HG03520 (cell line): ENCODE measurements at regions not wholly inside any gene's neighbourhood (a gene's known extent, or its start where the extent isn't known, plus 50 kb on each side); places are given as distances from the start of the nearest gene placed in this dataset.

Experiments
- ATAC-seq: cut with Tn5 transposase; IDR thresholded peaks from one replicate; pipeline ENCODE4 v1.9.1; 2021; ENCODE audit warnings: mild to moderate bottlenecking, moderate library complexity; ENCODE audit not compliant: unreplicated experiment

DNA sequence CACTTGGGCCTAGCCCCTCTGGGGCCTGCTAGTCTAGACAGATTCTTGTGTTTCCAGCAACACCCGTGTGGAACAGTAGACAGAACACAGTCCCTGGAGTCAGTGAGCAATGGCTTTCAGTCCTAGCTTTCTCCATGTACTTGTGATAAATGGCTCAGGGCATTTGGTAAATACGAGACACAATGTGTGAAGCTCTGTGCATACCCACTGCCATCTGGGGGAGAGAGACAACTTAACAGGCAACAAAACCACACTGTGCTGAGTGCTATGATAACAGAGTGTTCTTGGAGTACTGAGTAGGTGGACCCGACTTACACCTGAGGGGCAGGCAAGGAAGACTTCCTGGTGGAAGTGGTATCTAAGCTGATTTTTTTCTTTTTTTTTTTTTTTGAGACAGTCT is 86.3 kb upstream of the TBX3 start:
- ATAC-seq, result no peak

DNA sequence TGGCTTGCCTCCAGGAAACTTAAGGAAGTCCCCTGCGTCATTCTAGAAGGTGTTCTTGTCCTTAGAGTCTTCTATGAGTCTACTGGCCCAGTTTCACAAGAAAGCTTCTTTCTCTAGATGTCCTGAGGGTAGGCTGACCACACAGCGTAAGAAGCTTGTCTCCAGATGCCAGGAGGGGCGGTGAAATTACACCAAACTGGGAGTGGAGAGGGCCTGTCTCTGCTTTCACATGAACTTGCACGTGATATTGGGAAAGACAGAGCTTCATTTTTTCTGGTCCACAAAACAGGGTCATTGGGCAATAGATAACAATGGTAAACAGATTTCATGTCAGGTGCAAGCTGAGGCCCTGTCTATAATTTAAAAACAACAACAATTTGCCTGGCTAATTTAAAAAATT is 85.7 kb upstream of the TBX3 start:
- ATAC-seq, result no peak

DNA sequence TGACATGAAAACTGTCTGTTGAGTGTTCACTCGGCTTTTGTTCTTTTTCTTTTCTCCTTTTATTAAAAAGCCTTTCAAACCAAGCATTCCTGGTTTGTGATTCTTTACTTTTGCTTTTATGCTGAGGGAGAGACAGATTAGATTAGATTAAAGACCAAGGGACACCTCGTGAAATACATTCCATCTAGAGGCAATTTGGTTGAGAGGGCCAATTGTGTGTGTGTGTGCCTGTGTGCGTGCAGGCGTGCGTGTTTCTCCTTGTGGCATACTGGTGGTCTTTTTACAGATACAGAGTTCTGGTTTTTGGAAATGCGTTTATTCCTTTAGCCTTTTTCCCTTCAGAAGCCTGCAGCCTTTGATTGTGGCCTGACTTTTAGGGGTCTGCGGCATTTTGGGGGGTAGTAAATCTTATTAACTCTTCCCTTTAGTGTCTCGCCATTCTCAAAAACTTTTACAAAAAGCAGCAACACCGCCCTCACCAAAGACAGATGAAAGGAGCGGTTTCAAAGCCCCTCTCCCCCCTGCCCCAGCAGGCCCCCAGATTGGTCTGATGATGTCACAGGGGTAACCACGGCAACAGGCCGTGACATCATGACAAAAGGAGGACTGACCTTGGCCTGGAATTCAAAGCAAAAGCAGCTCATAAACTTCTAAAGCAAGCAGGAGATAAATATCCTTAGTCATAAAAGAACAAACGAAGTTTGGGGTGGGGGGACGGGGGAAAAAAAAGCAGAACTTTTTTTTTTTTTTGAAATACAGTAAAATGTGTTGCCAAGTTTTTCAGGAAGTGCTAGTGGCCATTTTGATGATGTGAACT is 84.1 kb upstream of the TBX3 start:
- no peak for ATAC-seq

DNA sequence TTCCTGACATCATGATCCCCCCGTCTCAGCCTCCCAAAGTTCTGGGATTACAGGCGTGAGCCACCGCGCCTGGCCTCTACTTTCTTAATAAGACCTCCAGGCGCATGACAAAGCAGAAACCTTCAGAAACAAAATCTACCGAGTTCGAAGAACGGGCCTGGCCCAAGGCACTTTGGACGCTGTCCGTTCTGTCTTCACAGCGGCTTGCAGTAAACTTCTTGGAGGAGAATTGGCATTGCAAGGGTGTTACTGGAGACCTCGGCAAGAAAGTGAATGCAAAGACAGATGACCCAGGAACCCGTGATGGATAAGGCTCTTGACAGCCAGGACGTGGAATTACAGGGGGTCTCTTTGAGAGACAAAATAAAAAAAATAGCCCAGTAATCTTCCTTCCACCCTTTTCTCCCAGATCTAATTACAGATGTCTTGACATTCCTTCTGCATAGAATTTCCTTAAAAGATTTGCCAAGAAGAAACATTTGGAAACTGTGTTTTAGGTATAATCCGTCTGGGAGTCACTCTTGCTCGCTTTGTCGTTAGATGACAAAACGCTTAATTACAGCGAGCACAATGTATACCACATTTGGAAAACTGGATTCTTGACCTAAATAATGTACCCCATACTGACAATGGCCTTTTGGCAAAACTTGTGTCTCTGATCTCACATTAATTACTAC is 83.2 kb upstream of the TBX3 start:
- no peak for ATAC-seq

DNA sequence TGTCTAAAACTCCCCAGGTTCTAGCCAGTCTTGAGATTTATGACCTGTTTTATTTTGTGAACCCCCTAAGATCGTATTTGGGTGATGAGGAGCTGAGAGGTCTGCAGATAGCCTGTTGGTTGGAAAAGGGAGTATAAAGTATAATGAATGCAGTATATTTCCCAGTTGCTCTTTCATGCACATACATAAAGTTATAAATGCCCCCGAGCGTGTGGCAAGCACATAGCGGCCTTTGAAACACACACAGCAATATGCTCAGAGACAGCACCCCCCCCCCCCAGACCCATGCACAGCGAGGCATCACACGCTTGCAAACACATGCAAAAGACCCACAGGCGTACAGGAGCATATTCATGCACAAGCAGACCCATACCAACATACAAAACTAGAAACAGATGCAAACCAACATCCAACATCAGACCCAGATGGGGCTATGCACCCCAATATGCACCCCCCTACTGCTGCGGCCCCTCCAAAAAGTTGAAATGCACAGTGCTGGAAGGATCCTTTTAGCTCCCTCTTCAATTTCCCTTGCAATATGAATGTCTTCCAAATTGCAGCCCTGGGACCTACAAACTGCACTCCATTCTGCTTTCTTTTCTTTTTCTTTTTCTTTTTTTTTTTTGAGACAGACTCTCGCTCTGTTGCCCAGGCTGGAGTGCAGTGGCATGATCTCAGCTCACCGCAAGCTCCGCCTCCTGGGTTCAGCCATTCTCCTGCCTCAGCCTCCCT is 82.2 kb upstream of the TBX3 start:
- no peak for ATAC-seq

DNA sequence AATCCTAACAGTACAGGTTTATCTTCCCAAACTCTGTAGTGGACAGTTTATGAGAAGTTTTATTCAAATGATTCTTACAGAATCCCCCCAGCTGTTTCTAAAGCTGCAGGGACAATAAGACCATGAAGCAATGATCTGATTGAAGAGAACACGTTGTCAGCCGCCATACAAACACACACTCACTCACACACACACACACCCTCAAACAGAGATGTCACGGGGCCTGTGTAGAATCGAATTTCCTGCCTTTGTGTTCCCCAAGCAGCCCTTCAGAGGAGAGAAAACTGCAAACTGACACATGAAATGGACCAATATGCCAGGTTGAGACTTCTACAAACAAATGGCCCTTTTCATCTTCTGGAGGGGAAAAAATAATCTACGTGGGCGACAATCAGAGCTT is 80.5 kb upstream of the TBX3 start:
- ATAC-seq, result no peak

DNA sequence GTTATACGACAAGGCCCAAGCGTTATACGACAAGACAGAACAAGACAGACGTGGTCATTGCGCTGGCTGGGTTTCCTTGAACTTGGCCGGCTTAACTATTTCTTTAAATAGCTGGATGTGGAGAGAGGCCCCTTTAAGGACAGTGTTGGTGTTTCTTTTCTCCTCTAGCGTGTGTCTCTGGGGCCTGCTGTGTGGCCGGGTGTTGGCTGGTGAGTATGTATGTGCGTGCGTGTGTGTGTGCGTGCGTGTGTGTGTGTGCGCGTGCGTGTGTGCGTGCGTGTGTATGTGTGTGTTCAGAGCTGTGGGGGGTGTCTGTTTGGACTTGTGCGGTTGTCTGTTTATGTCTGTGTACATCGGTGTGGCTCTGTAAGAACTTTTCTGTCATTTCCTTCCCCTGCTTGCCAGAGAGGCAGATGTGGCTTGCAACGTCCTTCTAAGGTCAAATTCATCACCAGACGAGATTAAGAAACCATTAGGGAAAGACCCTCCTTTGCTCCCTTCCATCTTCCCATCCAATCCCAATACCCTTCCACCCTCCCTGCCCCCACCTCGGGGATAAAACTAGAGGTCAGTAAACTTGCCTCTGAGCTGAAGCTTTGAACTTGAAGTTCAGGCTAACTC is 78.6 kb upstream of the TBX3 start:
- ATAC-seq, result no peak

DNA sequence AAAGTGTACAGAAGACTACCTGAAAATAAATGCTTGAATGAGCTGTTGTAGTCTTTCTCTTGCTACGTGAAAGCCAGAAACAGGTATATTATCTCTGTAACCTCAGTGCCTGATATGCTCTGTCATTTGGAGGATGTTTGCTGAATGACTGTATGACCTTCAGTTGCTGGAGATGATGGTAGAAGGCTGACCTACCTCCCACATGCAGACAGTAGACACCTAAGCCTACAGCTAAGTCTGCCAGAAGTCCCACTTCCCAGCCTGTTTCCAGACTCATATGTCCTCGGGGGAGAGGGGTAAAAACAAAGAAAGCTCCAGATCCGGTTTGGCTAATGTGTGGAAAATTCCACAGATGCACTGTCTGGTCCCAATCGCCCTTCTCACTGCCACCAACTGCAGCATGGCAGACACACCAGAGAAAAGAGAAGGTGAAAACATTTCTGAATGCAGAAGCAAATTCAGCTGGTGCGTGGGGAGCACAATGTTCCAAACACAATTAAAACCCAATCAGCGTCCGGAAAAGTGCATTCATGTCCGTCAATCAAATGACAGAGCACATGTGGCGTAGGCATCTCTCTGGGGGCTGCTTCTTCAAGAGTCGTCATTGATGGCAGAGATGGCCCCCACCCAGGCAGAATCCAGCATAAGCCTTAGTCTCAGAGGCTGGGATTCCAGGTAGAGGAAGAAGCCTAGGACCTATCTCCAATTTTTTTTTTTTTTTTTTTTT is 76.3 kb upstream of the TBX3 start:
- no peak for ATAC-seq

DNA sequence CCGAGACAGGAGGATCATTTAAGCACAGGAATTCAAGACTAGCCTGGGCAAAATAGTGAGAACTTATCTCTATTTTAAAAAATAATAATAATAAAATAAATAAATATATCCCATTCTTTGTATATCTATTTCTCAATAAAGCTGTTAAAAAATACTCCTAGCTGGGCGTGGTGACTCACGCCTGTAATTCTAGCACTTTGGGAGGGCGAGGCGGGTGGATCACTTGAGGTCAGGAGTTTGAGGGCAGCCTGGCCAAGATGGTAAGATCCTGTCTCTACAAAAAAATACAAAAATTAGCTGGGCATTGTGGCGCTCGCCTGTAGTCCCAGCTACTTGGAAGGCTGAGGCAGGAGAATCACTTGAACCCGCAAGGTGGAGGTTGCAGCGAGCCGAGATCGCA is 75.7 kb upstream of the TBX3 start:
- ATAC-seq, result no peak

DNA sequence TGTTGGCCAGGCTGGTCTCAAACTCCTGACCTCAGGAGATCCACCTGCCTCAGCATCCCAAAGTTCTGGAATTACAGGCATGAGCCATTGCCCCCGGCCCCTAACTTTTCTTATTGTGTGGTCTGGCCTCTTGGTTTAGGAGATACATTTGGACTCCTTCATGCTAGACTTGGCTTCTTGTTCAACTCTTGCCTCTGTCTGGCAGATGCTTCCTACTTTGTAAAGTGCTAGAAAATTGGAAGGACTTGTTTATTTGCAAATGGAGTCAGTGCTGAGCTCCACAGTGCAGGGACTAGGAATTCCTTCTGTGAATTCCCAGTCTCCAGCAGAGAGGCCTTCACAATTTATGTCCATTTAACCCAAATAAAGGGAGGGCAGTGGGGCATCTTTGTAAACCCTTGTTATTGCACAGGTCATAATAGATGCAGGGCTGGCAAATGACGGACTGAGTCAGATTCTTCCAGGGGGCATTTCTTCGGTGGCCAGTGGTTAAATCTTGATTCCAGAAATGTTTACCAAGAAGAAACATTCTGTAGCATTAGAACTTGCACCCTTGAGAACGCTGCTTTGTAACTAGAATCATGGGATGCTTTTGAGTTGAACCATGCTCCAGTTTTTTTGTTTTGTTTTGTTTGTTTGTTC is 73.8 kb upstream of the TBX3 start:
- ATAC-seq, result no peak

DNA sequence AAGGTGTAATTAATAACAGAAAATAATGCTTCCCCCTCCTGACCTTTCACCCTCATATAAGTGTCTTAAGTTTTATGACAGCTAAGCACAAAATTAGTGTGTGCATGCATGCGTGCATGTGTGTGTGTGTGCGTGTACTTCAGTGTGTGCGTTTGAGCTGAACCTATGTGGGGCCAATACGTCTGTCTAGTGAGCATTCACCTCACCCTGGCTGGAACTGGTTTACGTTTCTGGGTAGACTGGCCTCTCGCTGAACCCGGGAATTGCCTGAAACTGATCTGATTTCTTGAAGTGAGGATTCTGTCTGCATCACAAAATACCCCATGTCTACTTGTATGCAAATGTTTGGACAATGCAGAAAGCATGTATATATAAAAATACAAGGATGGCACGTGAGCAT is 68.2 kb upstream of the TBX3 start:
- ATAC-seq, result no peak

DNA sequence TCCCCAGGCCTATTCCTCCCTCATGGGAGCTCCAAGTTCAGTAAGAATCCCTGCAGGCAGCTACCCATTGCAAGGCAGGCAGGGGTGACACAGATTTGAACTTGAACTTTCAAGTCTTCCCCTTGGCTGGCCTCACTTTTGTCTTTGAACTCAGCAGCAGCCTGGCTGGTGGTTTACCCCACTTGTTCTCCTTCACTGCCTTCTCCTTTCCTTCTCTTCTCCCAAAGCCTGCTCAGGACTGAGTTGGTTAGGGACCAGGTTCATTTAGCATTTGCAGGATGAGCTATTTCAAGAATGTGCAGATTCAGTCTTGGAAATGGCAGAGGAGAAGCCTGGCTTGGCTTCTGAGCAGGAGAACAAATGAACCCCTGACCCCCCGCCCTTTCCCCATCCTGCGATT is 67.7 kb upstream of the TBX3 start:
- ATAC-seq, result no peak

DNA sequence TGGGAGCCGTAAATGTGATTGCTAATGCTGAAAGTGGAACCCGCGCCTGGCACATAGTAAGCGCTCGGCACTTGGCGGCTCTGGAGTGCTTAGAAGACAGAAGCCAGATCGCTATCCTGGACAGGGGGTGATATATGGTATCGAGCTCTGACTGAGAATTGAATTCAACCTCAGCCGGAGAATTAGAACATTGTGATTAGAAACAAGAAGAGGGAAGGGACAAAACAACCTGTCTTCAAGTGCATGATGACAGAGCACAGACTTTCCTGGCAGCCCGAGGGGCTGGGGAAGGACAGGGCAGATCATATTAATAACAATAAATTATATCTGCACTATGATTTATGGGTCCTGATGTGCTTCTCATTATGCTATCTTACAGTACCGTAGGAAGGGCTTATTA is 66.9 kb upstream of the TBX3 start:
- ATAC-seq, result no peak

DNA sequence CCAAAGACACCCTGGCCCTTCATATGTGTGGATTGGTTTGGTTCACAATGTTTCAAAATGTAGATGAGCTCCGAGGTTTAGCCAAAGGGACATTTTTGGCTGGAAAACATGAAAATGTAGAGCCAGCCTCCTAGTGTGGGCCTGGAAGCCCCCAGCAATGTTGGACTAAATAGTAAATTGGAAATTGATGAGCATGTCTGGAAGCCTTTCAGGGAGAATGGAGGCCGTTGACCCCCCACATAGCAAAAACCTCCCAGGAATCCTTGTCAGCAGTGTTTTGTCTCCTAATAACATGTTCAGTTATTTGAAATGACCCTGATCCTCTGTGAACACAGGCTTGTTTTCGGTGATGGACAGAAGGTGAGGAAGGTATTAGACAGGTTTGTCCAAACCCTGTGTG is 65.1 kb upstream of the TBX3 start:
- ATAC-seq, result no peak

DNA sequence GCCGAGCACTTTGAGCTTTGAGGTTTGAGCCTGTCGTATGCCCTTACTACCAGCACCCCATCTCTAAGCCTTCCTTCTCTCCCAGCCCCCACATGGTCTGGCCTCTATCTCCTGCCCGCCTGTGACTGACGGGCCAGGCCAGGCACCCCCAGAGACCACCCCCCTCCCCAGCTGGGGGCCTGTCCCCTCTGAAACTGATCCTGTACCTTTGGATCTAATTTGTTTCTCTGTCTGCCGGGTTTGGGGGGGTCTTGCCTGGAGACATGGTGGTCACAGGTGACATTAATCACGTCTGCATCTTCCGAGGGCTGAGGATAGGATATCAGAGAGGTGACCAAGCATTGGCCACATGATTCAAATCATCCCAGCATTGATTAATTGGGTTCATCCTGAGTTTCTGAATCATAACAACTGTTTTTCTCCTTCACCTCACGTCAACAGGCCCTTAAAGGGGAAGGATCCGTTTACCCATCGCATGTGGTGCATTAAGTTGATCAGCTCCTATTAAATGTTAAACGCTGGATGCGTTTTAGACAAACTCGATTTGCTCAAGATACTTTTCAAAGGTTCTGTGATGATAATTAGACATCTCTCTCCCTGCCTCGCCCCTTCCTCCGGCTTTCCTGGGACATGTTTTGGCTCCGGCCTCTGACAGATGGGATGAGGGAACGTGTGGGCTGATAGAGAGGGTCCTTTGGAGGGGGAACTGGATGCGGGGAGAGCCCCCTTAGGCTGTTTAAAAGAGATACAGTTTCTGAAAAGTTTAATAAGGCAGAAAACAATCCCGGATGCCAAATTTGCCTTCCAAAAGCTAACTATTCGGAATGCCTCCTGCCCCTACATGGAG is 63.3 kb upstream of the TBX3 start:
- ATAC-seq, result no peak

DNA sequence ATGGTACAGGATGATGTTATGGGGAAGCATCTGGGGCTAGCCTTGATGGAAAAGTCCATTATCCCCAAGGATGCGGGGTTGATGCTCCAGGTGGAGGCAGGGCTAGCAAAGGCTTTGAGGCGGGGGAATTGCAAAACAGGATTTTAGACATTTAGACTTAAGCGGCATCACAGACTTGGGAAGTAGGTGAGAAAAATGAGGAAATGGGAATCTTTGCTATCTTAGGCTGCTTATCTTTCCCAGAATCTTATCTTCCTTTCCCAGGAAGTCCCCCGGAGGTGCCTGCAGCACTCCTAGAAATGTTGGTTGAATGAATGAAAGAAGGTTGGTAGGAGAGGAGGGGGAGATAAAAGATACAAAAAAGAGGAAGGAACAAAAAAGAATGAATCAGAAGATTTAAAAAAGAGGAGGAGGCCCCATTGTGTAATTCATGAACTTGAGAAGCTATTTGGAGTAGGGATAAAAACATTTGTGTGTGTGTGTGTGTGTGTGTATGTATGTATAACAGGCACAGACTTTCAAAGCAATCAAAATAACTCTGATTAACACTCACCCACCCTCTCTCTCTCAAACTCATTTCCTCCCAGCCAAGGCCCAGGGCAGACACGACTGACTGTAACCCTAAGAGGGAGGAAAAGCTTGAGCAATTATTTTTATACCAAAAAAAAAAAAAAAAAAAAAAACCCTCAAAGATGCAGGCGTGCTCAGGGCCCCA is 62.5 kb upstream of the TBX3 start:
- no peak for ATAC-seq

DNA sequence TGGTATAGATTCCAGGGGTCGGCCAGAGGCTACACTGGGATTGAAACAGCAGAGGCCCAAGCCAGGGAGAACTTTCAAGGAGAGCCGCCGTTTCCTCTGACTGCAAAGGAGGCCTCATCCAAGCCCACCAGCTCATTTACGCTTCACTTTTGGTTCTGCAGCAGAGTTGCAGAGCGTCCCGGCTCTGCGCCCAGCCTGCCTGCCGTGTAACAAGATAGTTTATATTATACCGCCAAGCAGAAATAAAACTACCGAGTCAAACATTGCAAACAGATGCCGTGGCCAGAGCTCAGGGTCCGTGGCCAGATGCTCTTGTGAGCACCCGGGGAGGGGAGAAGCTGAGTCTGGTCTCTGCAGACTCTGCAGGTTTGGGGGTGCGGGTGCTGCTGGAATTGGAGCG is 60.7 kb upstream of the TBX3 start:
- no peak for ATAC-seq

DNA sequence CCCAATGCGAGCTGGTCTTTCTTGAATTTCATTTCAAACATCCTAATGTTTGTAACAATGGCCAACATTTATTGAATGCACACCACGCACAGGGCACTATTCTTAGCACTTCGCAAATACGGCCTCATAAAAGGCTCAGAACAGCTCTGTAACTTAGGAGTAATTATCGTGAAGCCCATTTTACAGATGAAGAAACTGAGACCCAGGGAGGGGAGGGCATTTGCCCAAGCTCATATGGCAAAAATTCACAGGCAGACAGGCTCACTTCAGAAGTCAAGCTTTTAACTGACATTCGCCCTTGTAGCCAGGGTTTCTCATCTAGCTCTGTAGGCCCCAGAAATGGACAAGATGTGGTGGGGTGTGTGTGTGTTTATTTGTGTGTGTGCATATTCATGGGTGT is 60.3 kb upstream of the TBX3 start:
- ATAC-seq, result no peak

DNA sequence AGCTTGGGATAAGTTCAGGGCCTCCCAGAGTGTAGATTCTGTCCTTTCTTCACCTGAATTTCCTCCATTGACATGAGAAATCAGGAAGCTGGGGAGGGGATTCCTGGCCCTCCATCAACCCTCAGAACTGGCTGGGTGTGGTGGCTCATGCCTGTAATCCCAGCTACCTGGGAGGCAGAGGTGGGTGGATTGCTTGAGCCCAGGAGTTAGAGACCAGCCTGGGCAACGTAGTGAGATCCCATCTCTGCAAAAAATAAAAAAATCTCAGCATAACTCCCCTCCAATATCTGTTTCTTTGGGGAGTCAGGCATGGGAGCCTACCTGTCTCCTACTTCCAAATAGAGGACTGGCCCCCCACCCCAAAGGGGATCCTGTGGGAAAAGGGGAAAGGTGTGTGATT is 59.8 kb upstream of the TBX3 start:
- ATAC-seq, result no peak
